HG03342 (cell line): ENCODE measurements at regions not wholly inside any gene's neighbourhood (a gene's known extent, or its start where the extent isn't known, plus 50 kb on each side); places are given as distances from the start of the nearest gene placed in this dataset.

Experiments used
- ATAC-seq: cut with Tn5 transposase; IDR thresholded peaks from one replicate; pipeline ENCODE4 v1.9.1; 2021; ENCODE audit warnings: mild to moderate bottlenecking, moderate library complexity; ENCODE audit not compliant: unreplicated experiment

GRCh38 chr11:81907996-81908395 is 825.7 kb downstream of the FAM181B start:
- no peak for ATAC-seq

- no peak for ATAC-seq
Observed at GRCh38 chr11:81899156-81899555, 834.5 kb downstream of the FAM181B start.

- no peak for ATAC-seq
Observed at GRCh38 chr11:81897639-81898038, 836.0 kb downstream of the FAM181B start.

GRCh38 chr11:81895258-81895657 is 838.4 kb downstream of the FAM181B start:
- ATAC-seq, result no peak

- ATAC-seq, result no peak
Observed at GRCh38 chr11:81892770-81893635, 840.7 kb downstream of the FAM181B start.

GRCh38 chr11:81888391-81888790 is 845.3 kb downstream of the FAM181B start:
- ATAC-seq, result no peak

GRCh38 chr11:81887671-81888070 is 846.0 kb downstream of the FAM181B start:
- ATAC-seq, result no peak

GRCh38 chr11:81886406-81887075 is 847.1 kb downstream of the FAM181B start:
- ATAC-seq, result no peak

GRCh38 chr11:81874635-81875034 is 859.0 kb downstream of the FAM181B start:
- ATAC-seq, result peak; percentile 41

GRCh38 chr11:81870815-81871214 is 862.8 kb downstream of the FAM181B start:
- no peak for ATAC-seq

GRCh38 chr11:81870066-81870412 is 863.6 kb downstream of the FAM181B start:
- peak; percentile 60 for ATAC-seq

GRCh38 chr11:81869351-81870065 is 864.2 kb downstream of the FAM181B start:
- ATAC-seq, result peak; percentile 90

GRCh38 chr11:81866896-81867295 is 866.8 kb downstream of the FAM181B start:
- ATAC-seq, result no peak

- no peak for ATAC-seq
Observed at GRCh38 chr11:81857386-81857785, 876.3 kb downstream of the FAM181B start.

- no peak for ATAC-seq
Observed at GRCh38 chr11:81853791-81854190, 879.9 kb downstream of the FAM181B start.

- no peak for ATAC-seq
Observed at GRCh38 chr11:81852896-81853295, 880.8 kb downstream of the FAM181B start.

- ATAC-seq, result no peak
Observed at GRCh38 chr11:81840380-81840779, 893.3 kb downstream of the FAM181B start.

GRCh38 chr11:81839976-81840375 is 893.7 kb downstream of the FAM181B start:
- no peak for ATAC-seq

- ATAC-seq, result no peak
Observed at GRCh38 chr11:81839016-81839415, 894.6 kb downstream of the FAM181B start.

GRCh38 chr11:81829976-81830375 is 903.7 kb downstream of the FAM181B start:
- ATAC-seq, result no peak

- ATAC-seq, result no peak
Observed at GRCh38 chr11:81825346-81825745, 908.3 kb downstream of the FAM181B start.

- no peak for ATAC-seq
Observed at GRCh38 chr11:81819462-81819861, 914.2 kb downstream of the FAM181B start.
